ENCODE measurements at regions not wholly inside any gene's neighbourhood (a gene's known extent, or its start where the extent isn't known, plus 50 kb on each side); places are given as distances from the start of the nearest gene placed in this dataset.

- Histone ChIP-seq H3K27ac (ENCODE audit: low read length) (no peak overlapping the region), H3K4me3 (ENCODE audit: low read length) (no peak overlapping the region), H3K36me3 (ENCODE audit: control insufficient read depth, insufficient read depth, low read length) (no peaks in the 10 kb centered on the region), H3K9me3 (ENCODE audit: control insufficient read depth, insufficient read depth, low read length) (no peaks in the 10 kb centered on the region), H3K27me3 (ENCODE audit: control insufficient read depth, insufficient read depth, low read length) (no peaks in the 10 kb centered on the region), H3K4me1 (ENCODE audit: control insufficient read depth, insufficient read depth, low read length) (no peaks in the 10 kb centered on the region)
- H3K4me3 Mint-ChIP-seq = no peak overlapping the region
- no peak for TF ChIP-seq CTCF (IDR thresholded peaks at IDR 0.05)
- no peaks in the 10 kb centered on the region for H3K36me3 Mint-ChIP-seq
- no CpG with 5 or more reads among the region's 1 CpG for WGBS (ENCODE audit: insufficient coverage)
- peaks cover 3 to 7% of the 10 kb centered on the region in 2 donors for H3K27me3 Mint-ChIP-seq (ENCODE audit: low read depth in 2 of 2)
- no peak overlapping the region for H3K27ac Mint-ChIP-seq
- no peaks in the 10 kb centered on the region for H3K9me3 Mint-ChIP-seq
- DNase-seq (no peak), ATAC-seq (no peak)
- no peaks in the 10 kb centered on the region for H3K4me1 Mint-ChIP-seq
- intact Hi-C loops (cut with micrococcal nuclease) = no loop called here
Measured at GRCh38 chrX:51437521-51437920, 58.9 kb downstream of the NUDT11 start.

GRCh38 chrX:51435101-51435500 lies 61.3 kb downstream of the NUDT11 start:
- no peak for TF ChIP-seq CTCF (IDR thresholded peaks at IDR 0.05)
- H3K36me3 Mint-ChIP-seq = no peaks in the 10 kb centered on the region
- Histone ChIP-seq H3K27ac (ENCODE audit: low read length) (no peak overlapping the region), H3K4me3 (ENCODE audit: low read length) (no peak overlapping the region), H3K9me3 (ENCODE audit: control insufficient read depth, insufficient read depth, low read length) (no peaks in the 10 kb centered on the region), H3K4me1 (ENCODE audit: control insufficient read depth, insufficient read depth, low read length) (no peaks in the 10 kb centered on the region), H3K36me3 (ENCODE audit: control insufficient read depth, insufficient read depth, low read length) (no peaks in the 10 kb centered on the region), H3K27me3 (ENCODE audit: control insufficient read depth, insufficient read depth, low read length) (no peaks in the 10 kb centered on the region)
- no peaks in the 10 kb centered on the region for H3K4me1 Mint-ChIP-seq
- H3K27ac Mint-ChIP-seq = no peak overlapping the region
- ATAC-seq (no peak), DNase-seq (no peak)
- intact Hi-C loops (cut with micrococcal nuclease) = no loop called here
- H3K9me3 Mint-ChIP-seq = no peaks in the 10 kb centered on the region
- WGBS (ENCODE audit: insufficient coverage) = no CpG with 5 or more reads among the region's 1 CpG
- H3K27me3 Mint-ChIP-seq (ENCODE audit: low read depth in 2 of 2) = peaks cover 3 to 13% of the 10 kb centered on the region in 2 donors
- H3K4me3 Mint-ChIP-seq = no peak overlapping the region

GRCh38 chrX:51421972-51422597 lies 74.3 kb downstream of the NUDT11 start:
- H3K36me3 ChIP-seq (ENCODE audit: control insufficient read depth, insufficient read depth, low read length) = no peaks in the 10 kb centered on the region
- H3K36me3 Mint-ChIP-seq = no peaks in the 10 kb centered on the region
- no peaks in the 10 kb centered on the region for H3K9me3 Mint-ChIP-seq
- ATAC-seq (no peak), DNase-seq (no peak)
- H3K27me3 Mint-ChIP-seq (ENCODE audit: low read depth in 2 of 2) = peaks cover 0 to 35% of the 10 kb centered on the region in 2 donors
- H3K27ac ChIP-seq (ENCODE audit: low read length) = no peak overlapping the region
- no peak overlapping the region for H3K4me3 Mint-ChIP-seq
- intact Hi-C loops (cut with micrococcal nuclease) = loop anchor here (2.0 to 10.0 kb wide), 2 partner anchors 85 to 277 kb away; no protein-coding TSS in a partner anchor
- H3K27me3 ChIP-seq (ENCODE audit: control insufficient read depth, insufficient read depth, low read length) = no peaks in the 10 kb centered on the region
- no peaks in the 10 kb centered on the region for H3K4me1 ChIP-seq (ENCODE audit: control insufficient read depth, insufficient read depth, low read length)
- WGBS (ENCODE audit: insufficient coverage) = 75% methylated on average over 3 of the region's 4 CpGs
- no peaks in the 10 kb centered on the region for H3K9me3 ChIP-seq (ENCODE audit: control insufficient read depth, insufficient read depth, low read length)
- H3K4me3 ChIP-seq (ENCODE audit: low read length) = no peak overlapping the region
- H3K4me1 Mint-ChIP-seq = no peaks in the 10 kb centered on the region
- no peak for TF ChIP-seq CTCF (IDR thresholded peaks at IDR 0.05)
- H3K27ac Mint-ChIP-seq = no peak overlapping the region

DNA sequence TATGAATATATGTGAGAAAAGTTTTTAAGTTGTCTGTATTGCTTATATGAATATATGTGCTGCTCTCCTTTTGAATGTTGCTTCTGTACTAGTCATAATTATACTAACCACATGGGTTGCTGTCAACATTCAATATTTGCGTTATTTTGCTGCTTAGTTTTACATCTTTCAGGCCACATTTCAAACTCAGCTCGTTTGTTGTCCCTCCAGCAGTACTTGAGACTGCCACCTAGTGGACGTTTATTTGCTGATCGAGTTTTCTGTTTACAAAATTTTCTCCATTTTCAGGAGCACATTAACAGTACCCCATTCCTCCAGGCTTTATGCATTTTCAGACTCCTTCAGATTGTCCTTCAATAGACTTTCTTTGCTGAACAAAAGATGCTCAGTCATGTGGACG lies 75.8 kb downstream of the NUDT11 start:
- Histone ChIP-seq H3K36me3 (ENCODE audit: control insufficient read depth, insufficient read depth, low read length) (no peaks in the 10 kb centered on the region), H3K4me3 (ENCODE audit: low read length) (no peak overlapping the region), H3K4me1 (ENCODE audit: control insufficient read depth, insufficient read depth, low read length) (no peaks in the 10 kb centered on the region), H3K27me3 (ENCODE audit: control insufficient read depth, insufficient read depth, low read length) (no peaks in the 10 kb centered on the region), H3K9me3 (ENCODE audit: control insufficient read depth, insufficient read depth, low read length) (no peaks in the 10 kb centered on the region), H3K27ac (ENCODE audit: low read length) (no peak overlapping the region)
- TF ChIP-seq CTCF (IDR thresholded peaks at IDR 0.05) = peak; percentile 54
- 16% methylated on average over 5 of the region's 5 CpGs for WGBS (ENCODE audit: insufficient coverage)
- H3K27me3 Mint-ChIP-seq (ENCODE audit: low read depth in 2 of 2) = peaks cover 0 to 29% of the 10 kb centered on the region in 2 donors
- intact Hi-C loops (cut with micrococcal nuclease) = loop anchor here (2.0 to 10.0 kb wide), 2 partner anchors 84 to 276 kb away; no protein-coding TSS in a partner anchor
- no peaks in the 10 kb centered on the region for H3K36me3 Mint-ChIP-seq
- DNase-seq (peak in 1 of 2 donors; percentile 71), ATAC-seq (peak in 1 of 3 donors; percentile 48)
- H3K9me3 Mint-ChIP-seq = no peaks in the 10 kb centered on the region
- no peak overlapping the region for H3K4me3 Mint-ChIP-seq
- H3K27ac Mint-ChIP-seq = no peak overlapping the region
- no peaks in the 10 kb centered on the region for H3K4me1 Mint-ChIP-seq

All from natural killer cell (primary cell).